ENCODE measurements at regions not wholly inside any gene's neighbourhood (a gene's known extent, or its start where the extent isn't known, plus 50 kb on each side); places are given as distances from the start of the nearest gene placed in this dataset.

DNA sequence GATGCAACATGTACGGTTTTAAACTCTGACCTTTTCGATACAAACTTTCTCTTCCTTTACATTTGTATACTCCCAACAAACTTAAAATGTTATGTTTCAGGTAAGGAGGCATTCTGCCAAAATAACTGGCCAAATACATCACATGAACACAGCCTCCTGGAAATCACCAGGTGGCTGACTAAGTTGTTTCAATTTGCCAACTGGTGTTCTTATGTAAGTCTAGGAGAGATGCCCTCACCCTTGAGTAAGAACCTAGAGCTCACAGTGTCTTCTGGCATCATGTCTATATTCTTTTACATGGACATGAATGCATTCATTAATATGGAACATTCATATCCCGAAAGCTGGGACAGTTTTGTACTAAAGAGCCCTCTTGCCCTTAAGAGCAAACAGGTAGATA lies 341.1 kb upstream of the NR2F2 start (continued):
- TF ChIP-seq, protein P1, sequence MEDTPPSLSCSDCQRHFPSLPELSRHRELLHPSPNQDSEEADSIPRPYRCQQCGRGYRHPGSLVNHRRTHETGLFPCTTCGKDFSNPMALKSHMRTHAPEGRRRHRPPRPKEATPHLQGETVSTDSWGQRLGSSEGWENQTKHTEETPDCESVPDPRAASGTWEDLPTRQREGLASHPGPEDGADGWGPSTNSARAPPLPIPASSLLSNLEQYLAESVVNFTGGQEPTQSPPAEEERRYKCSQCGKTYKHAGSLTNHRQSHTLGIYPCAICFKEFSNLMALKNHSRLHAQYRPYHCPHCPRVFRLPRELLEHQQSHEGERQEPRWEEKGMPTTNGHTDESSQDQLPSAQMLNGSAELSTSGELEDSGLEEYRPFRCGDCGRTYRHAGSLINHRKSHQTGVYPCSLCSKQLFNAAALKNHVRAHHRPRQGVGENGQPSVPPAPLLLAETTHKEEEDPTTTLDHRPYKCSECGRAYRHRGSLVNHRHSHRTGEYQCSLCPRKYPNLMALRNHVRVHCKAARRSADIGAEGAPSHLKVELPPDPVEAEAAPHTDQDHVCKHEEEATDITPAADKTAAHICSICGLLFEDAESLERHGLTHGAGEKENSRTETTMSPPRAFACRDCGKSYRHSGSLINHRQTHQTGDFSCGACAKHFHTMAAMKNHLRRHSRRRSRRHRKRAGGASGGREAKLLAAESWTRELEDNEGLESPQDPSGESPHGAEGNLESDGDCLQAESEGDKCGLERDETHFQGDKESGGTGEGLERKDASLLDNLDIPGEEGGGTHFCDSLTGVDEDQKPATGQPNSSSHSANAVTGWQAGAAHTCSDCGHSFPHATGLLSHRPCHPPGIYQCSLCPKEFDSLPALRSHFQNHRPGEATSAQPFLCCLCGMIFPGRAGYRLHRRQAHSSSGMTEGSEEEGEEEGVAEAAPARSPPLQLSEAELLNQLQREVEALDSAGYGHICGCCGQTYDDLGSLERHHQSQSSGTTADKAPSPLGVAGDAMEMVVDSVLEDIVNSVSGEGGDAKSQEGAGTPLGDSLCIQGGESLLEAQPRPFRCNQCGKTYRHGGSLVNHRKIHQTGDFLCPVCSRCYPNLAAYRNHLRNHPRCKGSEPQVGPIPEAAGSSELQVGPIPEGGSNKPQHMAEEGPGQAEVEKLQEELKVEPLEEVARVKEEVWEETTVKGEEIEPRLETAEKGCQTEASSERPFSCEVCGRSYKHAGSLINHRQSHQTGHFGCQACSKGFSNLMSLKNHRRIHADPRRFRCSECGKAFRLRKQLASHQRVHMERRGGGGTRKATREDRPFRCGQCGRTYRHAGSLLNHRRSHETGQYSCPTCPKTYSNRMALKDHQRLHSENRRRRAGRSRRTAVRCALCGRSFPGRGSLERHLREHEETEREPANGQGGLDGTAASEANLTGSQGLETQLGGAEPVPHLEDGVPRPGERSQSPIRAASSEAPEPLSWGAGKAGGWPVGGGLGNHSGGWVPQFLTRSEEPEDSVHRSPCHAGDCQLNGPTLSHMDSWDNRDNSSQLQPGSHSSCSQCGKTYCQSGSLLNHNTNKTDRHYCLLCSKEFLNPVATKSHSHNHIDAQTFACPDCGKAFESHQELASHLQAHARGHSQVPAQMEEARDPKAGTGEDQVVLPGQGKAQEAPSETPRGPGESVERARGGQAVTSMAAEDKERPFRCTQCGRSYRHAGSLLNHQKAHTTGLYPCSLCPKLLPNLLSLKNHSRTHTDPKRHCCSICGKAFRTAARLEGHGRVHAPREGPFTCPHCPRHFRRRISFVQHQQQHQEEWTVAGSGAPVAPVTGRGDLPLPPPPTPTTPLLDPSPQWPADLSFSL (CRISPR knock-in tag; IDR thresholded peaks at IDR 0.05) = no peak
- TF ChIP-seq ETV5 (CRISPR knock-in tag; IDR thresholded peaks at IDR 0.05; ENCODE audit: borderline replicate concordance) (no peak), ZNF678 (CRISPR knock-in tag; IDR thresholded peaks at IDR 0.05) (no peak), FOXJ3 (CRISPR knock-in tag; IDR thresholded peaks at IDR 0.05; ENCODE audit: borderline replicate concordance) (no peak), RBM22 (optimal IDR thresholded peaks at IDR 0.05; ENCODE audit: low read length) (no peak), ZFP90 (CRISPR knock-in tag; IDR thresholded peaks at IDR 0.05; ENCODE audit: borderline replicate concordance) (no peak), NONO (IDR thresholded peaks at IDR 0.05) (no peak), NONO (CRISPR knock-in tag; conservative IDR thresholded peaks at IDR 0.05) (no peak)
- TF ChIP-seq, protein P2, sequence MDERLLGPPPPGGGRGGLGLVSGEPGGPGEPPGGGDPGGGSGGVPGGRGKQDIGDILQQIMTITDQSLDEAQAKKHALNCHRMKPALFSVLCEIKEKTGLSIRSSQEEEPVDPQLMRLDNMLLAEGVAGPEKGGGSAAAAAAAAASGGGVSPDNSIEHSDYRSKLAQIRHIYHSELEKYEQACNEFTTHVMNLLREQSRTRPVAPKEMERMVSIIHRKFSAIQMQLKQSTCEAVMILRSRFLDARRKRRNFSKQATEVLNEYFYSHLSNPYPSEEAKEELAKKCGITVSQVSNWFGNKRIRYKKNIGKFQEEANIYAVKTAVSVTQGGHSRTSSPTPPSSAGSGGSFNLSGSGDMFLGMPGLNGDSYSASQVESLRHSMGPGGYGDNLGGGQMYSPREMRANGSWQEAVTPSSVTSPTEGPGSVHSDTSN (CRISPR knock-in tag; IDR thresholded peaks at IDR 0.05) = no peak
